ENCODE measurements at regions not wholly inside any gene's neighbourhood (a gene's known extent, or its start where the extent isn't known, plus 50 kb on each side); places are given as distances from the start of the nearest gene placed in this dataset.

GRCh38 chr2:51581636-51582267, 549.8 kb upstream of the NRXN1 start:
- Histone ChIP-seq H3K27me3 (replicated peaks; ENCODE audit: insufficient read depth, low read length) (no peaks in the 10 kb centered on the region), H3K9ac (ENCODE audit: low read length) (no peak overlapping the region), H2AFZ (ENCODE audit: low read length) (no peak overlapping the region), H3F3A (ENCODE audit: insufficient read depth, low read length) (no peaks in the 10 kb centered on the region), H3K36me3 (replicated peaks; ENCODE audit: insufficient read depth, low read length) (no peaks in the 10 kb centered on the region), H3K4me1 (ENCODE audit: low read length) (no peaks in the 10 kb centered on the region), H3K4me2 (ENCODE audit: low read depth, low read length) (no peak overlapping the region), H3K4me3 (ENCODE audit: low read length) (no peak overlapping the region), H3K27ac (ENCODE audit: low read length) (no peak overlapping the region), H3K79me2 (ENCODE audit: low read length) (no peaks in the 10 kb centered on the region), H4K20me1 (ENCODE audit: insufficient read depth, low read length) (no peaks in the 10 kb centered on the region), H3K9me2 (replicated peaks; ENCODE audit: insufficient read depth, low read length) (no peaks in the 10 kb centered on the region), H3K9me3 (replicated peaks; ENCODE audit: insufficient read depth, low read length) (no peaks in the 10 kb centered on the region)
- no peak for TF ChIP-seq EZH2phosphoT487 (IDR thresholded peaks at IDR 0.05; ENCODE audit: low read length)
- no peak for DNase-seq

GRCh38 chr2:51579412-51579811, 547.5 kb upstream of the NRXN1 start:
- H3F3A ChIP-seq (ENCODE audit: insufficient read depth, low read length): no peaks in the 10 kb centered on the region
- H3K79me2 ChIP-seq (ENCODE audit: low read length): no peaks in the 10 kb centered on the region
- no peak for DNase-seq
- no peaks in the 10 kb centered on the region for H3K9me3 ChIP-seq (replicated peaks; ENCODE audit: insufficient read depth, low read length)
- no peak overlapping the region for H3K27ac ChIP-seq (ENCODE audit: low read length)
- no peaks in the 10 kb centered on the region for H3K27me3 ChIP-seq (replicated peaks; ENCODE audit: insufficient read depth, low read length)
- H3K9me2 ChIP-seq (replicated peaks; ENCODE audit: insufficient read depth, low read length): no peaks in the 10 kb centered on the region
- no peak overlapping the region for H3K4me3 ChIP-seq (ENCODE audit: low read length)
- H3K4me2 ChIP-seq (ENCODE audit: low read depth, low read length): no peak overlapping the region
- H3K4me1 ChIP-seq (ENCODE audit: low read length): no peaks in the 10 kb centered on the region
- TF ChIP-seq CTCF (IDR thresholded peaks at IDR 0.05; ENCODE audit: low read length): no peak
- no peak for TF ChIP-seq EZH2phosphoT487 (IDR thresholded peaks at IDR 0.05; ENCODE audit: low read length)
- no peak for TF ChIP-seq EZH2 (optimal IDR thresholded peaks at IDR 0.05; ENCODE audit: low read depth, low read length)
- H3K36me3 ChIP-seq (replicated peaks; ENCODE audit: insufficient read depth, low read length): no peaks in the 10 kb centered on the region
- no peaks in the 10 kb centered on the region for H4K20me1 ChIP-seq (ENCODE audit: insufficient read depth, low read length)
- no peak overlapping the region for H2AFZ ChIP-seq (ENCODE audit: low read length)
- H3K9ac ChIP-seq (ENCODE audit: low read length): no peak overlapping the region

- H3K9me3 ChIP-seq (replicated peaks; ENCODE audit: insufficient read depth, low read length): no peaks in the 10 kb centered on the region
- TF ChIP-seq CTCF (IDR thresholded peaks at IDR 0.05; ENCODE audit: low read length): no peak
- TF ChIP-seq EZH2 (optimal IDR thresholded peaks at IDR 0.05; ENCODE audit: low read depth, low read length): no peak
- TF ChIP-seq EZH2phosphoT487 (IDR thresholded peaks at IDR 0.05; ENCODE audit: low read length): no peak
- no peak overlapping the region for H3K4me2 ChIP-seq (ENCODE audit: low read depth, low read length)
- no peak overlapping the region for H3K9ac ChIP-seq (ENCODE audit: low read length)
- H3K36me3 ChIP-seq (replicated peaks; ENCODE audit: insufficient read depth, low read length): no peaks in the 10 kb centered on the region
- no peaks in the 10 kb centered on the region for H4K20me1 ChIP-seq (ENCODE audit: insufficient read depth, low read length)
- no peak overlapping the region for H2AFZ ChIP-seq (ENCODE audit: low read length)
- no peaks in the 10 kb centered on the region for H3K4me1 ChIP-seq (ENCODE audit: low read length)
- H3K4me3 ChIP-seq (ENCODE audit: low read length): no peak overlapping the region
- no peak for DNase-seq
- H3K27ac ChIP-seq (ENCODE audit: low read length): no peak overlapping the region
- H3K79me2 ChIP-seq (ENCODE audit: low read length): no peaks in the 10 kb centered on the region
- H3K27me3 ChIP-seq (replicated peaks; ENCODE audit: insufficient read depth, low read length): no peaks in the 10 kb centered on the region
- H3K9me2 ChIP-seq (replicated peaks; ENCODE audit: insufficient read depth, low read length): no peaks in the 10 kb centered on the region
- H3F3A ChIP-seq (ENCODE audit: insufficient read depth, low read length): no peaks in the 10 kb centered on the region
Observed at GRCh38 chr2:51575181-51575580, 543.2 kb upstream of the NRXN1 start.

GRCh38 chr2:51559026-51559425, 527.1 kb upstream of the NRXN1 start:
- H3K9ac ChIP-seq (ENCODE audit: low read length): no peak overlapping the region
- 0 out of 2 replicates have a peak, but pooled peaks cover 3% of the 10 kb centered on the region for H3F3A ChIP-seq (ENCODE audit: insufficient read depth, low read length)
- TF ChIP-seq EZH2phosphoT487 (IDR thresholded peaks at IDR 0.05; ENCODE audit: low read length): no peak
- no peak for TF ChIP-seq CTCF (IDR thresholded peaks at IDR 0.05; ENCODE audit: low read length)
- no peak for TF ChIP-seq EZH2 (optimal IDR thresholded peaks at IDR 0.05; ENCODE audit: low read depth, low read length)
- no peaks in the 10 kb centered on the region for H3K9me3 ChIP-seq (replicated peaks; ENCODE audit: insufficient read depth, low read length)
- H3K4me2 ChIP-seq (ENCODE audit: low read depth, low read length): no peak overlapping the region
- no peaks in the 10 kb centered on the region for H4K20me1 ChIP-seq (ENCODE audit: insufficient read depth, low read length)
- no peak overlapping the region for H2AFZ ChIP-seq (ENCODE audit: low read length)
- no peaks in the 10 kb centered on the region for H3K79me2 ChIP-seq (ENCODE audit: low read length)
- no peak overlapping the region for H3K4me3 ChIP-seq (ENCODE audit: low read length)
- no peaks in the 10 kb centered on the region for H3K36me3 ChIP-seq (replicated peaks; ENCODE audit: insufficient read depth, low read length)
- no peaks in the 10 kb centered on the region for H3K27me3 ChIP-seq (replicated peaks; ENCODE audit: insufficient read depth, low read length)
- DNase-seq: no peak
- H3K9me2 ChIP-seq (replicated peaks; ENCODE audit: insufficient read depth, low read length): no peaks in the 10 kb centered on the region
- H3K27ac ChIP-seq (ENCODE audit: low read length): no peak overlapping the region
- no peaks in the 10 kb centered on the region for H3K4me1 ChIP-seq (ENCODE audit: low read length)
